ENCODE measurements at regions not wholly inside any gene's neighbourhood (a gene's known extent, or its start where the extent isn't known, plus 50 kb on each side); places are given as distances from the start of the nearest gene placed in this dataset.

DNA sequence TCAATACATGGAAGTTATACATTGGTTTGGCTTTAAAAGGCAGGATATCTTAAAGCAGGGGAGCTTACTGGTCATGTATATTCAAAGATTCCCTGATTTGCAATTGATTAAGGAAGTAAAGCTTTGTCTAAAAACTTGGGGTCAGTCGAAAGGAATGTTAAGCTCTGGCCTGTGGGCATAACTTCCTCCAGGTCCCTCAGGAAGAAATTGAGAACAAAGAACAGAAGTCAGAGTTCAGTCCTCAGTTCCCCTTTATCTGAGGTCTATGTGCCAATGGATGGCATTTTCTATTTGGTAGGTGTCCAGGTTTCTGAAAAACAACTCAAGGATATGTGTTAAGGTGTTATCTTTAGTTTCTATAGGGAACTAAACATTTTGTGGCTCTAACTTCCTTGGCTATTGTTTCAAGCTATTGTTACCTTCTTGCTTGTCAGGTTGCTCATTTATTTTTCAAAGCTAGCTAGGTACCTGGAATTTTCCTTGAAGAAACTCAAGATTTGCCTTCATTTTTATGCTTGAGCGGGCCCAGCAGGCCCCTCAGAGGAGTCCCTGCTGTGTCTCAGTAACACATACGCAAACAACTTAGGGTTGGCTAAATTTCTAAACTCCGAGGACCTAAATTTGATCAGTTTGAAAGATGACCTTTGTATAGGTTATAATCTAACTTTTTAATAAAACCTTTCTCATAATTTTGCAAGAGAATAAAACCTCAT, 135.0 kb upstream of the UBE2E2 start:
- intact Hi-C loops (cut with DNase I; ENCODE audit: low total_unique reads), result no loop called here
- Histone ChIP-seq H3K27me3 (no peaks in the 10 kb centered on the region), H3K9me3 (no peaks in the 10 kb centered on the region), H3K36me3 (no peaks in the 10 kb centered on the region), H3K4me3 (no peak overlapping the region), H3K27ac (no peak overlapping the region), H3K4me1 (no peaks in the 10 kb centered on the region)
- no peak for DNase-seq
- TF ChIP-seq, protein P1, sequence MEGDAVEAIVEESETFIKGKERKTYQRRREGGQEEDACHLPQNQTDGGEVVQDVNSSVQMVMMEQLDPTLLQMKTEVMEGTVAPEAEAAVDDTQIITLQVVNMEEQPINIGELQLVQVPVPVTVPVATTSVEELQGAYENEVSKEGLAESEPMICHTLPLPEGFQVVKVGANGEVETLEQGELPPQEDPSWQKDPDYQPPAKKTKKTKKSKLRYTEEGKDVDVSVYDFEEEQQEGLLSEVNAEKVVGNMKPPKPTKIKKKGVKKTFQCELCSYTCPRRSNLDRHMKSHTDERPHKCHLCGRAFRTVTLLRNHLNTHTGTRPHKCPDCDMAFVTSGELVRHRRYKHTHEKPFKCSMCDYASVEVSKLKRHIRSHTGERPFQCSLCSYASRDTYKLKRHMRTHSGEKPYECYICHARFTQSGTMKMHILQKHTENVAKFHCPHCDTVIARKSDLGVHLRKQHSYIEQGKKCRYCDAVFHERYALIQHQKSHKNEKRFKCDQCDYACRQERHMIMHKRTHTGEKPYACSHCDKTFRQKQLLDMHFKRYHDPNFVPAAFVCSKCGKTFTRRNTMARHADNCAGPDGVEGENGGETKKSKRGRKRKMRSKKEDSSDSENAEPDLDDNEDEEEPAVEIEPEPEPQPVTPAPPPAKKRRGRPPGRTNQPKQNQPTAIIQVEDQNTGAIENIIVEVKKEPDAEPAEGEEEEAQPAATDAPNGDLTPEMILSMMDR (IDR thresholded peaks at IDR 0.05), result no peak

DNA sequence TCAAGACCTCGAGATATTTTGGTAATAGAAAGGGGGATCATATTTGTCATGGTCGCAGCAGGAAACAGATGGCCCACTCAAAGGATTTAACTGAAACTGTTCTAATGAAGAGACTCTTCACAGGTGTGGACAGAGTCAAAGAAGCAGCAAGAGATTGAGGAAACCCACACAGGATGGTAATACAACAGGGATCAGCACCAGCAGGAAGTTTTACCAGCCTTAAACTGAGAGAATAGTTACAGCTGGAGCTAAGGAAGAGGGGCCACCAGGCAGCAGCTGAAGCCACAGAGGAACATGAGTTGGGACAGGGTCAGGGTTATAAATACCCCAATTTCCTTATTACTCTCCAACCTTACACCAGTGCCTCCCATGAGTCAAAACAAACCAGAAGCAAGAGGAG, 131.8 kb upstream of the UBE2E2 start:
- no peak overlapping the region for H3K27ac ChIP-seq
- no peak for DNase-seq
- TF ChIP-seq, protein P1 (IDR thresholded peaks at IDR 0.05), result no peak

DNA sequence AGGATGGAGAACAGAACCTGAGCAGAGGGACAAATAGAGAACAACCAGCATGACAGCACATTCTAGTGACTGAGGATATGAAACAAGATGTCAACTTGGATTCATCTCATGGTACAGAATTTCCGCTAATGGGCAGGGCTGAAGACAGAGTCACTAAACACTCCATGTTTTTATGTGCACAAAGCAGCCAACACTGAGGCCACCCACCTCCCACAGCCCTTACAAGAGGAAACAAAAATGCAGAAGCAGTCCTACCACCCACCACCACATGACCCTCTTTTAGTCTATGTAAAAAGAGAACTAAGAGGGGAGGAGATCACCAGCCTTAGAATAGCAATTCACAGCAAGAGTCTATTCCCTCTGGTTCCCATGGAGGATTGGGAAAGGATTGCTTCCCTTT, 131.4 kb upstream of the UBE2E2 start:
- DNase-seq, result peak in 1 of 2 donors; percentile 41
- peaks cover 0 to 23% (median 0%) of the 10 kb centered on the region in 4 donors for H3K4me1 ChIP-seq
- H3K36me3 ChIP-seq, result no peaks in the 10 kb centered on the region
- TF ChIP-seq, protein P1 (IDR thresholded peaks at IDR 0.05), result no peak
- H3K27me3 ChIP-seq, result no peaks in the 10 kb centered on the region
- intact Hi-C loops (cut with DNase I; ENCODE audit: low total_unique reads), result no loop called here
- H3K4me3 ChIP-seq, result no peak overlapping the region
- H3K9me3 ChIP-seq, result no peaks in the 10 kb centered on the region
- no peak overlapping the region for H3K27ac ChIP-seq

More for the DNA sequence above, 131.8 kb upstream of the UBE2E2 start:
- Histone ChIP-seq H3K4me3 (no peak overlapping the region), H3K36me3 (no peaks in the 10 kb centered on the region), H3K27me3 (no peaks in the 10 kb centered on the region), H3K9me3 (no peaks in the 10 kb centered on the region), H3K4me1 (peaks cover 0 to 18% (median 0%) of the 10 kb centered on the region in 4 donors)
- intact Hi-C loops (cut with DNase I; ENCODE audit: low total_unique reads), result no loop called here

DNA sequence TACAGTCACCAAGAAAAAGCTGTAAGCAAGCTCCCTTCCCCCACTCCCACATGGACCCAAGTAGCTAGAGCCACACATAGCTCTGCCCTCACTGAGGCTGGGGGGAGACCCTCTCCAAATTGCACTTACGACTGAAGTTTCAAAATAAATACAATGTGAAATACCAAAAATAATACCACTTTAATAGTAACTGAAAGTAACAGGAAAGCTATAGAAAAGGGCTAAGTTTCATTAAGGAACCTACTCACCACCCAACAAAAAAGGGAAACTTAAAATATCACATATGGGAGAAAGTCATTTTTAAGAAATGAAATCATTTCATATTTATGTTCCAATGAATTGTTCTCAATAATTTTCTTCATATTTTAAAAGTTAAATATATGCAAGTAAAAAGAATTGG, 130.4 kb upstream of the UBE2E2 start:
- no peak for DNase-seq
- TF ChIP-seq, protein P1 (IDR thresholded peaks at IDR 0.05), result no peak
- Histone ChIP-seq H3K27me3 (no peaks in the 10 kb centered on the region), H3K4me1 (peaks cover 0 to 26% (median 0%) of the 10 kb centered on the region in 4 donors), H3K36me3 (no peaks in the 10 kb centered on the region), H3K9me3 (no peaks in the 10 kb centered on the region), H3K4me3 (no peak overlapping the region), H3K27ac (no peak overlapping the region)
- intact Hi-C loops (cut with DNase I; ENCODE audit: low total_unique reads), result no loop called here

DNA sequence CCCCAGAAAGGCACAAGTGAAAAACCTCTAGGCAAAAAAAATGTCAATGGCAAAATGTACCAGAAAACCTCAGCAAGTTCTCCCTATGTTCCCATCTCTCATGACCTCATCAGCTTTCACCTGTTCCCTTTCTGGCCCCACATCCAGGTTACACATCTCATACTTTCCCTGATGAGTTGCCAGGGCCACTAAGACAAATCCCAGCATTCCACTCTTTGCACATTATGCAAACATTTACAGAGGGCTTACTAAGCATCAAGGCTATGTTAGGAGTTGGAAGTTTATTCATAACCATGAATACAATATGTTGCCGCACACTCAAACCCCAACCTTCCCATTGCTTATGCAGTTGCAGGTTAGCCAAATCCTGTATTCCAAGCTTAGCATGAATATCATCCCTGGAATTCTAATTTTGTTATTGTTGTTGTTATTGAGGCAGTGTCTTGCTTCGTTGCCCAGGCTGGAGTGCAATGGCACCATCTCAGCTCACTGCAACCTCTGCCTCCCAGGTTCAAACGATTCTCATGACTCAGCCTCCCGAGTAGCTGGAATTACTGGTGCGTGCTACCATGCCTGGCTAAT, 129.3 kb upstream of the UBE2E2 start:
- Histone ChIP-seq H3K9me3 (no peaks in the 10 kb centered on the region), H3K4me1 (peaks cover 0 to 26% (median 0%) of the 10 kb centered on the region in 4 donors), H3K27me3 (no peaks in the 10 kb centered on the region), H3K4me3 (no peak overlapping the region), H3K36me3 (no peaks in the 10 kb centered on the region), H3K27ac (no peak overlapping the region)
- TF ChIP-seq, protein P1 (IDR thresholded peaks at IDR 0.05), result no peak
- intact Hi-C loops (cut with DNase I; ENCODE audit: low total_unique reads), result no loop called here
- no peak for DNase-seq

Measured in tibial artery (tissue), 4 donors.